Endometrial microvascular endothelial cells (primary cell): ENCODE measurements at regions not wholly inside any gene's neighbourhood (a gene's known extent, or its start where the extent isn't known, plus 50 kb on each side); places are given as distances from the start of the nearest gene placed in this dataset.

Source experiments
- in situ Hi-C: cut with HindIII; loops from 2 replicates; pipeline ENCODE4 v1.10.0; 2017; ENCODE audit warnings: low sequenced_read_pairs, low pct_unique_long_range_greater_than_20kb; ENCODE audit errors: inconsistent ontology term

DNA sequence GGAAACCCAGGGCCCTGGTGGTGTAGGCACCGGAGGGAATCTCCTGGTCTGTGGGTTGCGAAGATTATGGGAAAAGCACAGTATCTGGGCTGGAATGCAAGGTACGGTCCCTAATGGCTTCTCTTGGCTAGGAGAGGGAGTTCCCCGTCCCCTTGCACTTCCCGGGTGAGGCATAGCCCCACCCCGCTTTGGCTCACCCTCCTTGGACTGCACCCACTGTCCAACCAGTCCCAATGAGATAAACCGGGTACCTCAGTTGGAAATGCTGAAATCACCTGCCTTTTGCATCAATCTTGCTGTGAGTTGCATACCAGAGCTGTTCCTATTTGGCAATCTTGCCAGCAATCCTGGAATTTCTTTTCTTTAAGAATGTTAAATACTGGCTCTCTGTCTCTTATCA lies 1429.1 kb downstream of the MAT2B start:
- in situ Hi-C loops: no loop called here

DNA sequence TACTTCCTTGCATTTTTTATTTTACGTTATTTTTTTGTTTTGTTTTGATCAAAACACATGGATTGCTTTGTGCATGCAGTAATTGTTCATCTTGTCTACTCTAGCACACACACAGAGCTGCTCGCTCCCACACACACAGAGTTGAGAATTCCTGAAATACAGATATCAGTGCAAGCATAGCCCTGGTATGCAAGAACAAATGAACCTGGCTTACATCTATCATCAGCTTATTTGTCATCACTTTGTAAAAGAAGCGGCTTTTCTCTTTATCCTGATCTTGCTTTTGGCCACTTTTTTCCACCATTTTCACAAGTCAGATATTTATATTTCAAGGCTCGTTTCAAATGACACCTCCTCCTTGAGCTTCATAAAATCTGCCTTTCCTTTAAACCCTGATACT lies 1435.7 kb downstream of the MAT2B start:
- in situ Hi-C loops: no loop called here

DNA sequence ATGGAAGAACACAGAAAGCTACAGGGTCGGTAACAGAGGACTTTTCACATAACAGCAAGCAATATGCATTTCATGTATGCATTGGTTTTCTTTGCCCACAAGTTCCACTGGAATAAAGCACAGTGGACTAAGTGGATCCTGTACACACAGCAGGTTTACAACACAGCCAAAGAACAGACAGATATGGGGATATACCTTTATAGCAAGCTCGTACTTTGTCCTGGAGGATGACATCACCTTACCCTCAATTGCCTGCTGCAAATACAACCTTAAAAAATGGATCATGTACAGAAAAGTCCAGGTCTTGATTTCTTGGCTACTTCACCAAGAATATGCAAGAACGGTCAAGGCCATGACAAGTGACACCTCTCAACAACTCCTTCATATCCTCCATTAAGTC lies 1445.5 kb downstream of the MAT2B start:
- in situ Hi-C loops: no loop called here

GRCh38 chr5:164951570-164951969 lies 1446.2 kb downstream of the MAT2B start:
- in situ Hi-C loops: no loop called here

DNA sequence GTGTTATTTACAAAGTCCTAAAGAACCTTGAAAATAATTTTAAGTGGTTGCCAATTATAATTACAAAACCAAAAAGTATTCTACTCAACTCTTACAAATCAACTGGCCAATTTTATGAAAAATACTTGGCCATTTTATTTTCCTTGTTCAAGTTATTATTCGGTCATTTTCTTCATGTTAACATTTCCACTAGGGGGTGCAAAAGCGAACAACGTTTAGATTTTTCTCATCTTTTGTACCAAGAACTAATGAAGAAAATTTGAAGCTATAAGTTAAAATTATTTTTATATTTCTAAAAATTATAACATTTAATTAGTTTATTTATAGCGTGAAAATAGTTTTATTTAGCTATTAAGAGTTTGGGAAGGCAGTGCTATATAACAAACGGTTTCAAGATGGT lies 1453.3 kb downstream of the MAT2B start:
- in situ Hi-C loops: no loop called here

GRCh38 chr5:164959761-164960160 lies 1454.3 kb downstream of the MAT2B start:
- in situ Hi-C loops: no loop called here

DNA sequence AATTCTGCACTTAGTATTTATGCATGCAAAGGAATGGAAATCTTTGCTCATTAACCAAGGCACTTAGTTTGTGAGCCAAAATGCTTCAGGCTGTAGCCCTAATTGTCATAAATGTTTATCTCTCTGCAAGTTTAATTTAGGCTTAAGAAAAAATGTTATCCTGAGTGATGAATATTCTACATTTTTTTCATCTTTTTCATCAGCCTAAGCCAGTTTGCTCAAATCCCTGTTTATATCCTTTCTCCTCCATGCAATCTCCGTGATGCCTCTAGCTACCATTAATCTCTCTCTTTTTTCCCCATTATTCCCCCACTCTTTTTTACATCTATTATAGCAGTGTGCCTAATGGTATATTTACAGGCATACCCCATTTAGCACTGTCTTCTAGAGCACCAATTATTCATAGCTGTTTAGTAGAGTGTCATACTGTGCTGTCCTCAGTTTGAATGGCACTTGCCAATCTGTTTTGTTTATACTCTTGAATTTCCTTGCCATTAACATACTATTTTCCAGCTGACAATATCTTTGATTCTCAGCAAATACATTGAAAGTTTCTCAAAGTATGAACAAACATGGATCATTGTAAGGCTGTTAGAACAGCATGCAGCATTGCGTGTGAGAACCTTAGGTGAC lies 1457.0 kb downstream of the MAT2B start:
- in situ Hi-C loops: no loop called here

DNA sequence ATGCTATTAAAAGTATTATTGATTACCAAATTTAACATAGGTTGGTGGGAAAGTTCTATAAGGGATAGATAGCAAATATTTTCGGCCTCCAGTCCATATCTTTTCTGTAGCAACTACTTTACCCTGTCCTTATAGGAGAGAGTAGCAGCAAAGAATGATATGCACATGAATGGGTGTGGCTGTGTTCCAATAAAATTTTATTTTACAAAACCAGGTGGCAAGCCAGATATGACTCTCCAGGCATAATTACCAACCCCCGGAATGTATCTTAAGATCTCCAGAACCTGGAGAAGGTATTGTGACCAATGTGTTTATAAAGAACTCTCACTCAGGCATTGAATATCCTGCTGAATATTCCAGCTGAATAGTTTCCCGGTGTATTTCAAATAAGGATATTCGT lies 1461.2 kb downstream of the MAT2B start:
- in situ Hi-C loops: no loop called here

DNA sequence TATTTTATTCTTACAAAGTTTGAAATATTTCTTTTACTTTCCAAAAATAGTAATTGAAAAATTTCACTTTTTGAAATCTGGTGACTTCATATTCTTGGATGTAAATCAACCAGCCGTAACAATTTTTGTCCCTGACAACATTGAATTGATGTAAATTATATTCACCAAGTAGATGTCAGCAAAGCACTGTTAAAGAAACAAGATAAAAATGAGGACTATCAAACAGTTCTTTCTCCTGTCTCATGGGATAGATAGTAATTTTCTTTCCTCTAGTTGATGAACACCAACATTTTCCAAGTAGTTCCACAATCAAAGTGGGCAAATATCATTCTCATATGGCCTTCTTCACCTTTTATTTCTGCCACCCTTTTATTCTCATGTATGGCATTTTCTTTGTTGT lies 1461.9 kb downstream of the MAT2B start:
- in situ Hi-C loops: no loop called here

- in situ Hi-C loops: no loop called here
Observed at GRCh38 chr5:164972973-164973372, 1467.6 kb downstream of the MAT2B start.

DNA sequence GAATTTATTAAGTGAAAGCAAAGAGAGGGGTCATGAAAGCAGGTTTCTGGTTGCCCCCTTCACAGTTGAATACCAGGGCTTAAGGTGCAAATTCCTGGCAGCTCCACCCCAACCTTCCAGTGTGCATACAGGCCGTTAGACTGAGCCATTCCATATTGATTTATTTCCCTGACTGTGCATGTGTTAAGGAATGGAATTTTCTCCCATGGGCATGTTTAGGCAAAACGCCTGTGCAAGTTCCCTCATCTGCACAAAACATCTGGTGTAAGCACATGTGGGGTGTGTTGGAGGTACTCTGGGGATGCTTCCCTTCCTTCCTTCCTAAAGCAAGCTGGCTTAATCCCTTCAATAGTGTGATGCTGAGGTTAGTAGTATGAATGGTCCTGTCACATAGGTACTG lies 1470.6 kb downstream of the MAT2B start:
- in situ Hi-C loops: no loop called here

GRCh38 chr5:164980480-164980879 lies 1475.1 kb downstream of the MAT2B start:
- in situ Hi-C loops: no loop called here

DNA sequence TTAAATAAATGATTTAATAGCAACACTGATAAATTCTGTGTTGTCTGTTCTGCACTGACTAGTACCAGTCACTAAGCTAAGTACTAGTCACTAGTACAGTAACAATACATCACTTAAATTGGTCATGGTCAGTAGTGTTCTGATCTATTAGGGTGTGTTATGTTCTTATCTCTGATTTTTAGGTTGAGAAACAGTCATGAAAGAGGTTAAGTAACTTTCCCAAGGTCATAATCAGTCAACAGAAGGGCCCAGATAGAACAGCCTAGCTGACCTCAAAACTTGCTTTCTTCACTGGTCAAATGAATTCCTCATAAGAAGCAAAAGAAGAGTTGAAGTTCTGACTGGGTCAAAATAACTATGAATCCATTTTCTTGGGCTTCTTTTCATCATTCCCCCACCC lies 1492.7 kb downstream of the MAT2B start:
- in situ Hi-C loops: no loop called here

- in situ Hi-C loops: no loop called here
Observed at GRCh38 chr5:164998590-164998989, 1493.2 kb downstream of the MAT2B start.

GRCh38 chr5:165000479-165001190 lies 1495.2 kb downstream of the MAT2B start:
- in situ Hi-C loops: no loop called here

GRCh38 chr5:165003283-165003682 lies 1497.9 kb downstream of the MAT2B start:
- in situ Hi-C loops: no loop called here

DNA sequence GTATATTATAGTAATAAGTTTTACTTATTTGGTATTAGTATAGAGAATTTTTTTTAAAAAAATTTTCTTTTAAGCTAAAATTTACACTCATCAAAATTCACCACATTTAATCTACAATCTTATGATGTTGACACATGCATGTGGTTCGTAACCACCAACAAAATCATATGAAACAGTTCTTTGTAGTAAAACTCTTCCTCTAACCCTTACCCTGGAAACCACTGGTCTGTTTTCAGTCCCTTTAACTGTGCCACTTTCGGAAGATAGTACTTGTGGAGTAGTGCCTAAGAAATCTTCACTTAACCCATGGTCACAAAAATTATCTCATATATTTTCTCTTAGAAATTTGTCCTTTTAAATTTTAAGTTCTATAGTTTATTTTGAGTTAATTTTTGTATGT lies 1498.8 kb downstream of the MAT2B start:
- in situ Hi-C loops: no loop called here

DNA sequence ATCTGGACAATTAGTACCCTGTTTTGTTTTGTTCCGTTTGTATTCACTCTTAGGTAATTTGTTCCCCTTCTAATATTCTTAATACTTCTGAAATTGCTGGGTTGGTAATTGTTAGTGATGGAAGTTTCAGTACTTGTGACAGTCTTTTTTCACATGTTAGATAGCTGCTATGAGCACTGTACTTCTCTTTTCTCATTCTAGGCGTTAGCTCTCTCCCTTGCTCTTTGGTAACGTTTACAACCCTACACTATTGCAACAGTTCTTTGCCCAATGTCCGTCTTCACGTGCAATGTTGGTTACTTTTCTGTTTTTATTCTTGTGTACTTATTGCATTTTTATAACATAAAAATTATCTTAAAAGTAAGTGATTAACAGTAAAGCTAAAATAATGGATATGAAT lies 1509.0 kb downstream of the MAT2B start:
- in situ Hi-C loops: no loop called here

GRCh38 chr5:165015126-165015525 lies 1509.7 kb downstream of the MAT2B start:
- in situ Hi-C loops: no loop called here

DNA sequence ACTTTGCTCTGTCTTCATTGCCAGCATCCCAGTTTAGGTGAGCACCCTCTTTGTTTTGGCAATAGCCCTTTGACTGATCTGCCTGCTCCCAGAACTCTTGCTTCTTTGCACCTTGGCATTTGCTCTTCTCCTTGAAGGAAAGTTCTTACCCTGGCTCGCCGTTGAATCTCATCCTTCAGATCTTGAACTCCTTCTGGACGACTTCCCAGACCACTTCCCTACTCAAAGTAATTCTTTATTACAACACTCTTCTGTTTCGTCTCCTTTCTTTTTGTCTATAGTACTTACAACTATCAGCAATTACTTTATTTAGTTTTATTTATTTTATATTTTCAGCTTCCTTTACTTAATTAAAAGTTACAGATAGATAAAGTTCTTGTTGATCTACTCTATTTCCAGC lies 1510.1 kb downstream of the MAT2B start:
- in situ Hi-C loops: no loop called here

DNA sequence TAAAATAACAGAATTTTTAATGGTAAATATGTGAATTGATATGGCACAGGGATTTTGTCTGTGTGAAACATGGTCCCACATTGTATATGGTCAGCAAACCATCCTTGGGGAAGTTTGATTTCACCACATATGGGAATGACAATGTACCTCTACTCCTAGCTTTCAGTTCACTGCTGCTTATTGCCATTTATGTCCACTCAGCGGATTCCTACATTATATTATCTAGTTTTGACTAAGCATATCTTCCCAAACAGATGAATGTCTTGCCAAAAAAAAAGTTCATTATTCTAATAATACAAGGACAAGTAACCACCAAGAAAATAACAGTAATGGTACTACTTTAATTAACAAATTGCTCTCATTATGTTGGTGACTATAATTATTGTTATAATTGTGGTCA lies 1521.6 kb downstream of the MAT2B start:
- in situ Hi-C loops: no loop called here
